Fibroblast of lung (primary cell): ENCODE measurements at regions not wholly inside any gene's neighbourhood (a gene's known extent, or its start where the extent isn't known, plus 50 kb on each side); places are given as distances from the start of the nearest gene placed in this dataset.
A peak's percentile ranks its signal among the peaks of the same experiment; 100 is the strongest.

ENCODE experiments used
- DNase-seq, 2 donors: peaks; one replicate each; pipeline versions ENCODE4 v3.0.0 to v3.0.0-alpha.2; 2010; ENCODE audit warnings: low read depth in 2 of 2
- H2AFZ ChIP-seq: 2 replicates; pipeline ENCODE4 v1.5.1; 2012; ENCODE audit warnings: low read length, control low read depth, inconsistent platforms
- H3K27ac ChIP-seq: 2 replicates; pipeline ENCODE4 v1.5.1; 2011; ENCODE audit warnings: low read length, control low read depth; ENCODE audit not compliant: insufficient read depth
- H3K27me3 ChIP-seq: 2 replicates; pipeline ENCODE4 v1.5.1; 2011; ENCODE audit warnings: mild to moderate bottlenecking, low read length; ENCODE audit not compliant: control insufficient read depth, insufficient read depth
- H3K36me3 ChIP-seq: 2 replicates; pipeline ENCODE4 v1.5.1; 2011; ENCODE audit warnings: low read length; ENCODE audit not compliant: control insufficient read depth, insufficient read depth
- H3K4me1 ChIP-seq: 2 replicates; pipeline ENCODE4 v1.5.1; 2011; ENCODE audit warnings: low read length; ENCODE audit not compliant: control insufficient read depth, insufficient read depth; ENCODE audit errors: extremely low read depth
- H3K4me2 ChIP-seq: 2 replicates; pipeline ENCODE4 v1.5.1; 2011; ENCODE audit warnings: low read length, control low read depth; ENCODE audit not compliant: insufficient read depth; ENCODE audit errors: extremely low read depth
- H3K4me3 ChIP-seq, 4 experiments: fragments of 200-600 bp in 1 of 4; sonication (generic) in 1 of 4; replicated peaks in 1 of 4; 2 replicates each; pipeline ENCODE4 v1.5.1; 2011 to 2016; ENCODE audit warnings: low read length in 4 of 4, low read depth in 3 of 4, mild to moderate bottlenecking in 3 of 4, control low read depth in 2 of 4, inconsistent platforms in 1 of 4, mixed read lengths in 1 of 4; ENCODE audit not compliant: insufficient read depth in 1 of 4; ENCODE audit errors: control extremely low read depth in 1 of 4
- H3K79me2 ChIP-seq: 2 replicates; pipeline ENCODE4 v1.5.1; 2012; ENCODE audit warnings: mild to moderate bottlenecking, low read length, inconsistent platforms; ENCODE audit not compliant: control insufficient read depth, insufficient read depth
- H3K9ac ChIP-seq: 2 replicates; pipeline ENCODE4 v1.5.1; 2011; ENCODE audit warnings: mild to moderate bottlenecking, low read length, control low read depth; ENCODE audit not compliant: insufficient read depth
- H3K9me3 ChIP-seq: 2 replicates; pipeline ENCODE4 v1.5.1; 2012; ENCODE audit warnings: low read depth, low read length; ENCODE audit not compliant: control insufficient read depth, insufficient read depth
- H4K20me1 ChIP-seq: 2 replicates; pipeline ENCODE4 v1.5.1; 2011; ENCODE audit warnings: low read length; ENCODE audit not compliant: control insufficient read depth, insufficient read depth; ENCODE audit errors: extremely low read depth
- CTCF ChIP-seq, 2 donors: IDR thresholded peaks in 1 of 2; conservative IDR thresholded peaks in 1 of 2; 1 replicate in 1 of 2; 2 replicates in 1 of 2; pipeline ENCODE4 v1.5.1; 2011 to 2012; ENCODE audit warnings: low read length in 2 of 2, control low read depth in 1 of 2, inconsistent platforms in 1 of 2, low read depth in 1 of 2, mild to moderate bottlenecking in 1 of 2
- EZH2 ChIP-seq: IDR thresholded peaks from 2 replicates; pipeline ENCODE4 v1.5.1; 2012; ENCODE audit warnings: low read length, control low read depth, mild to moderate bottlenecking; ENCODE audit errors: missing control alignments

GRCh38 chr5:168013546-168013945 is 277.9 kb upstream of the WWC1 start:
- TF ChIP-seq EZH2 (no peak), CTCF (conservative IDR thresholded peaks at IDR 0.05 in 1 of 2, IDR thresholded peaks at IDR 0.05 in 1 of 2; ENCODE audit: low read depth in 1 of 2, low read length in 2 of 2) (no peak)
- Histone ChIP-seq H4K20me1 (no peaks in the 10 kb centered on the region), H3K4me3 (no peak overlapping the region), H3K4me2 (no peak overlapping the region), H3K79me2 (no peaks in the 10 kb centered on the region), H3K36me3 (no peaks in the 10 kb centered on the region), H3K27ac (no peak overlapping the region), H3K4me1 (no peaks in the 10 kb centered on the region), H3K27me3 (no peaks in the 10 kb centered on the region), H3K9ac (no peak overlapping the region), H3K9me3 (no peaks in the 10 kb centered on the region), H2AFZ (no peak overlapping the region)
- DNase-seq, result no peak

- no peaks in the 10 kb centered on the region for H3K36me3 ChIP-seq
- no peak overlapping the region for H3K27ac ChIP-seq
- no peak overlapping the region for H3K4me3 ChIP-seq
- H3K4me1 ChIP-seq, result no peaks in the 10 kb centered on the region
- no peaks in the 10 kb centered on the region for H4K20me1 ChIP-seq
- DNase-seq, result no peak
- no peaks in the 10 kb centered on the region for H3K79me2 ChIP-seq
- H3K9me3 ChIP-seq, result no peaks in the 10 kb centered on the region
- TF ChIP-seq EZH2 (no peak), CTCF (conservative IDR thresholded peaks at IDR 0.05 in 1 of 2, IDR thresholded peaks at IDR 0.05 in 1 of 2; ENCODE audit: low read depth in 1 of 2, low read length in 2 of 2) (no peak)
- H3K27me3 ChIP-seq, result no peaks in the 10 kb centered on the region
- no peak overlapping the region for H3K9ac ChIP-seq
- no peak overlapping the region for H3K4me2 ChIP-seq
- no peak overlapping the region for H2AFZ ChIP-seq
These were observed 276.9 kb upstream of the WWC1 start for GRCh38 chr5:168014433-168015123.

GRCh38 chr5:168015506-168015905 is 275.9 kb upstream of the WWC1 start:
- no peaks in the 10 kb centered on the region for H3K9me3 ChIP-seq
- H3K4me1 ChIP-seq, result no peaks in the 10 kb centered on the region
- no peak overlapping the region for H3K4me2 ChIP-seq
- no peak overlapping the region for H3K4me3 ChIP-seq
- no peaks in the 10 kb centered on the region for H3K27me3 ChIP-seq
- H2AFZ ChIP-seq, result no peak overlapping the region
- TF ChIP-seq CTCF (conservative IDR thresholded peaks at IDR 0.05 in 1 of 2, IDR thresholded peaks at IDR 0.05 in 1 of 2; ENCODE audit: low read depth in 1 of 2, low read length in 2 of 2) (no peak), EZH2 (no peak)
- DNase-seq, result peak in 1 of 2 donors; percentile 78
- no peaks in the 10 kb centered on the region for H4K20me1 ChIP-seq
- H3K27ac ChIP-seq, result no peak overlapping the region
- no peak overlapping the region for H3K9ac ChIP-seq
- H3K79me2 ChIP-seq, result no peaks in the 10 kb centered on the region
- no peaks in the 10 kb centered on the region for H3K36me3 ChIP-seq
